Motor neuron (in vitro differentiated cells): ENCODE measurements at regions not wholly inside any gene's neighbourhood (a gene's known extent, or its start where the extent isn't known, plus 50 kb on each side); places are given as distances from the start of the nearest gene placed in this dataset.
A peak's percentile ranks its signal among the peaks of the same experiment; 100 is the strongest.
"Not testable (repeated sequence)": the region's sequence is repeated elsewhere in the genome, so short reads cannot be mapped to it uniquely, and the experiment has no call there.

Source experiments
- ATAC-seq, 8 experiments: fragments of 200-7000 bp; cut with Tn5 transposase; replicated peaks in 6 of 8; 2 replicates each; pipeline ENCODE4 v1.8.0; 2021; ENCODE audit warnings: mild to moderate bottlenecking in 8 of 8, moderate library complexity in 8 of 8
- H3K27ac ChIP-seq, 2 donors: fragments of 250-450 bp; sonication (Bioruptor Pico); 2 replicates each; pipeline ENCODE4 v1.9.0; 2021; ENCODE audit warnings: antibody characterized with exemption in 2 of 2, mild to moderate bottlenecking in 2 of 2, moderate library complexity in 1 of 2
- H3K4me1 ChIP-seq, 2 donors: fragments of 250-450 bp; sonication (Bioruptor Pico); replicated peaks in 1 of 2; 2 replicates each; pipeline ENCODE4 v1.6.1; 2021; ENCODE audit warnings: antibody characterized with exemption in 2 of 2, mild to moderate bottlenecking in 2 of 2, moderate library complexity in 1 of 2
- H3K4me3 ChIP-seq, 5 donors: fragments of 250-450 bp; sonication (Bioruptor Pico); 2 replicates each; pipeline ENCODE4 v1.9.0; 2021; ENCODE audit warnings: antibody characterized with exemption in 5 of 5, mild to moderate bottlenecking in 5 of 5, moderate library complexity in 4 of 5
- WGBS, 10 experiments: fragments of 450-650 bp; shearing (Covaris generic); methylation state at CpG; one replicate each; pipeline ENCODE4 v1.0.0; 2022; 5-methylcytosine and 5-hydroxymethylcytosine counted together
- in situ Hi-C, 9 experiments: fragments of 400-800 bp; cut with MboI; loops; one replicate each; pipeline ENCODE4 v1.15.0; 2021; ENCODE audit warnings: low sequenced_read_pairs in 9 of 9, low pct_unique_long_range_greater_than_20kb in 2 of 9; ENCODE audit not compliant: unreplicated experiment in 9 of 9

GRCh38 chr5:125421006-125421405 is 674.6 kb upstream of the ZNF608 start:
- ATAC-seq: no peak
- Histone ChIP-seq H3K4me3 (no peak overlapping the region), H3K27ac (no peak overlapping the region), H3K4me1 (peaks cover 25 to 48% of the 10 kb centered on the region in 2 donors)
- WGBS, 10 experiments: 40 to 100% (median 73%) methylated on average over 1 to 2 of the region's 2 CpGs; no CpG with 5 or more reads in 2 of the 10 experiments
- in situ Hi-C loops: no loop called here

- H3K27ac ChIP-seq: no peak overlapping the region
- H3K4me3 ChIP-seq: no peak overlapping the region
- in situ Hi-C loops: no loop called here
- ATAC-seq: no peak
- 57 to 85% (median 66%) methylated on average over 1 to 5 of the region's 5 CpGs; no CpG with 5 or more reads in 3 of the 10 experiments for WGBS, 10 experiments
- H3K4me1 ChIP-seq: peaks cover 25 to 49% of the 10 kb centered on the region in 2 donors
These were observed 675.9 kb upstream of the ZNF608 start for GRCh38 chr5:125422342-125422741.

GRCh38 chr5:125424402-125425141 is 678.1 kb upstream of the ZNF608 start:
- H3K27ac ChIP-seq: no peak overlapping the region
- in situ Hi-C loops: no loop called here
- WGBS, 10 experiments: 0 to 74% (median 27%) methylated on average over 2 to 6 of the region's 6 CpGs; no CpG with 5 or more reads in 1 of the 10 experiments
- peak in 5 of 8 experiments; percentile 41 to 73 (median 65) for ATAC-seq
- peaks cover 25 to 49% of the 10 kb centered on the region in 2 donors for H3K4me1 ChIP-seq
- no peak overlapping the region for H3K4me3 ChIP-seq

- 40 to 100% (median 50%) methylated on average over 1 of the region's 1 CpG; no CpG with 5 or more reads in 7 of the 10 experiments for WGBS, 10 experiments
- Histone ChIP-seq H3K27ac (no peak overlapping the region), H3K4me3 (no peak overlapping the region), H3K4me1 (peaks cover 10 to 18% of the 10 kb centered on the region in 2 donors)
- peak in 4 of 8 experiments; percentile 47 to 75 (median 65) for ATAC-seq
- in situ Hi-C loops: no loop called here
These were observed 683.1 kb upstream of the ZNF608 start for GRCh38 chr5:125429498-125429897.

GRCh38 chr5:125433457-125433856 is 687.0 kb upstream of the ZNF608 start:
- WGBS, 10 experiments: 0 to 100% (median 40%) methylated on average over 1 to 2 of the region's 2 CpGs; no CpG with 5 or more reads in 1 of the 10 experiments
- Histone ChIP-seq H3K4me3 (no peak overlapping the region), H3K27ac (no peak overlapping the region), H3K4me1 (no peaks in the 10 kb centered on the region)
- in situ Hi-C loops: no loop called here
- ATAC-seq: no peak

GRCh38 chr5:125439243-125439642 is 692.8 kb upstream of the ZNF608 start:
- H3K4me3 ChIP-seq: no peak overlapping the region
- H3K4me1 ChIP-seq: no peaks in the 10 kb centered on the region
- no peak for ATAC-seq
- no peak overlapping the region for H3K27ac ChIP-seq
- in situ Hi-C loops: no loop called here

GRCh38 chr5:125440905-125441304 is 694.5 kb upstream of the ZNF608 start:
- no peak for ATAC-seq

GRCh38 chr5:125446986-125447385 is 700.5 kb upstream of the ZNF608 start:
- peak in 3 of 8 experiments; percentile 83 to 97 (median 86) for ATAC-seq
- in situ Hi-C loops: no loop called here
- H3K27ac ChIP-seq: no peak overlapping the region
- H3K4me1 ChIP-seq: no peaks in the 10 kb centered on the region
- H3K4me3 ChIP-seq: no peak overlapping the region
- 7 to 100% (median 90%) methylated on average over 1 to 3 of the region's 3 CpGs; no CpG with 5 or more reads in 1 of the 10 experiments for WGBS, 10 experiments

More at GRCh38 chr5:125440905-125441304, 694.5 kb upstream of the ZNF608 start:
- in situ Hi-C loops: no loop called here
- H3K27ac ChIP-seq: no peak overlapping the region
- no peaks in the 10 kb centered on the region for H3K4me1 ChIP-seq
- H3K4me3 ChIP-seq: no peak overlapping the region
- 20 to 85% (median 54%) methylated on average over 2 to 3 of the region's 3 CpGs; no CpG with 5 or more reads in 6 of the 10 experiments for WGBS, 10 experiments

GRCh38 chr5:125450771-125451170 is 704.3 kb upstream of the ZNF608 start:
- Histone ChIP-seq H3K4me3 (no peak overlapping the region), H3K27ac (no peak overlapping the region), H3K4me1 (peaks cover 0 to 2% of the 10 kb centered on the region in 2 donors)
- peak in 1 of 8 experiments; percentile 32 for ATAC-seq
- in situ Hi-C loops: no loop called here
- WGBS, 10 experiments: 25 to 100% (median 81%) methylated on average over 1 to 2 of the region's 2 CpGs

GRCh38 chr5:125451622-125452021 is 705.2 kb upstream of the ZNF608 start:
- peak in 1 of 8 experiments; percentile 38 for ATAC-seq

GRCh38 chr5:125452991-125453390 is 706.6 kb upstream of the ZNF608 start:
- Histone ChIP-seq H3K4me1 (peaks cover 0 to 2% of the 10 kb centered on the region in 2 donors), H3K4me3 (no peak overlapping the region), H3K27ac (no peak overlapping the region)
- in situ Hi-C loops: no loop called here
- WGBS, 10 experiments: 50 to 83% (median 68%) methylated on average over 1 to 3 of the region's 3 CpGs; no CpG with 5 or more reads in 2 of the 10 experiments
- no peak for ATAC-seq

More at GRCh38 chr5:125451622-125452021, 705.2 kb upstream of the ZNF608 start:
- in situ Hi-C loops: no loop called here
- no peak overlapping the region for H3K27ac ChIP-seq
- H3K4me1 ChIP-seq: peaks cover 0 to 2% of the 10 kb centered on the region in 2 donors
- no peak overlapping the region for H3K4me3 ChIP-seq

- peaks cover 0 to 2% of the 10 kb centered on the region in 2 donors for H3K4me1 ChIP-seq
- H3K27ac ChIP-seq: no peak overlapping the region
- ATAC-seq: no peak
- WGBS, 10 experiments: 11 to 93% (median 85%) methylated on average over 1 of the region's 1 CpG; no CpG with 5 or more reads in 3 of the 10 experiments
- in situ Hi-C loops: no loop called here
- H3K4me3 ChIP-seq: no peak overlapping the region
These were observed 708.6 kb upstream of the ZNF608 start for GRCh38 chr5:125455041-125455440.

GRCh38 chr5:125456005-125456404 is 709.6 kb upstream of the ZNF608 start:
- H3K27ac ChIP-seq, H3K4me1 ChIP-seq, ATAC-seq, in situ Hi-C loops, H3K4me3 ChIP-seq: not testable (repeated sequence)
- 71 to 100% (median 94%) methylated on average over 1 to 4 of the region's 4 CpGs for WGBS, 10 experiments

GRCh38 chr5:125457617-125458016 is 711.2 kb upstream of the ZNF608 start:
- no peak for ATAC-seq
- in situ Hi-C loops: no loop called here
- Histone ChIP-seq H3K4me1 (peaks cover 5 to 7% of the 10 kb centered on the region in 2 donors), H3K4me3 (no peak overlapping the region), H3K27ac (no peak overlapping the region)
- WGBS, 10 experiments: 61 to 100% (median 94%) methylated on average over 1 to 4 of the region's 4 CpGs; no CpG with 5 or more reads in 3 of the 10 experiments
